Left cardiac atrium (tissue), 4 donors: ENCODE measurements at regions not wholly inside any gene's neighbourhood (a gene's known extent, or its start where the extent isn't known, plus 50 kb on each side); places are given as distances from the start of the nearest gene placed in this dataset.

Experiments
- ATAC-seq, 2 donors: fragments of 200-7000 bp; cut with Tn5 transposase; one replicate each; pipeline ENCODE4 v1.9.1; 2020; ENCODE audit warnings: mild to moderate bottlenecking in 2 of 2, moderate library complexity in 2 of 2
- DNase-seq: peaks from one replicate; pipeline ENCODE4 v3.0.0-alpha.2; 2020
- intact Hi-C, 2 donors: fragments of 100-400 bp; cut with DNase I; formaldehyde crosslinking; loops; one replicate each; pipeline versions ENCODE4 v1.14.1 to v1.15.1; 2022 to 2023
- donor health status: DM: no; HTN: yes; CAD: no.
- donor health status: DM: no; HTN: yes; CAD: no; lungs with severe emphysema.
- donor health status: DM: yes; HTN: yes; CAD: no.
- donor health status: Dilated cardiomyopathy.

- no peak for ATAC-seq
- intact Hi-C loops = no loop called here
- no peak for DNase-seq
Measured at GRCh38 chr1:55420929-55421716, 206.0 kb upstream of the USP24 start.

GRCh38 chr1:55420026-55420425 is 204.9 kb upstream of the USP24 start:
- ATAC-seq = no peak
- intact Hi-C loops = no loop called here
- no peak for DNase-seq

GRCh38 chr1:55418208-55419000 is 203.2 kb upstream of the USP24 start:
- intact Hi-C loops = no loop called here
- DNase-seq (no peak), ATAC-seq (no peak)

- intact Hi-C loops = no loop called here
Measured at GRCh38 chr1:55416164-55416842, 201.1 kb upstream of the USP24 start.

GRCh38 chr1:55413286-55413685 is 198.1 kb upstream of the USP24 start:
- intact Hi-C loops = no loop called here
- ATAC-seq (no peak), DNase-seq (no peak)

More at GRCh38 chr1:55416164-55416842, 201.1 kb upstream of the USP24 start:
- no peak for DNase-seq
- ATAC-seq = no peak

GRCh38 chr1:55412060-55412459 is 196.9 kb upstream of the USP24 start:
- ATAC-seq (no peak), DNase-seq (no peak)
- intact Hi-C loops = no loop called here

- intact Hi-C loops = no loop called here
- DNase-seq = no peak
- peak in 1 of 2 donors; percentile 76 for ATAC-seq
Measured at GRCh38 chr1:55402671-55403464, 187.7 kb upstream of the USP24 start.

GRCh38 chr1:55402142-55402541 is 187.0 kb upstream of the USP24 start:
- ATAC-seq = peak; percentile 34 to 80
- no peak for DNase-seq
- intact Hi-C loops = no loop called here

GRCh38 chr1:55400508-55400907 is 185.3 kb upstream of the USP24 start:
- no peak for DNase-seq
- intact Hi-C loops = no loop called here
- no peak for ATAC-seq

GRCh38 chr1:55399346-55399745 is 184.2 kb upstream of the USP24 start:
- DNase-seq = no peak
- intact Hi-C loops = no loop called here
- ATAC-seq = no peak

- ATAC-seq (no peak), DNase-seq (no peak)
- intact Hi-C loops = no loop called here
Measured at GRCh38 chr1:55396381-55396891, 181.3 kb upstream of the USP24 start.

GRCh38 chr1:55388960-55389359 is 173.8 kb upstream of the USP24 start:
- no peak for DNase-seq
- intact Hi-C loops = no loop called here
- ATAC-seq = no peak

- DNase-seq (no peak), ATAC-seq (no peak)
- intact Hi-C loops = no loop called here
Measured at GRCh38 chr1:55387145-55387544, 172.0 kb upstream of the USP24 start.

GRCh38 chr1:55386456-55386855 is 171.3 kb upstream of the USP24 start:
- ATAC-seq (no peak), DNase-seq (no peak)
- intact Hi-C loops = no loop called here

- no peak for DNase-seq
- ATAC-seq = no peak
- intact Hi-C loops = no loop called here
Measured at GRCh38 chr1:55385402-55386018, 170.3 kb upstream of the USP24 start.

- DNase-seq (no peak), ATAC-seq (no peak)
- intact Hi-C loops = no loop called here
Measured at GRCh38 chr1:55384637-55385036, 169.5 kb upstream of the USP24 start.

GRCh38 chr1:55382806-55383305 is 167.7 kb upstream of the USP24 start:
- DNase-seq (no peak), ATAC-seq (peak in 1 of 2 donors; percentile 23)
- intact Hi-C loops = no loop called here

GRCh38 chr1:55381983-55382382 is 166.8 kb upstream of the USP24 start:
- intact Hi-C loops = no loop called here
- ATAC-seq = no peak
- no peak for DNase-seq
